Fibroblast of lung (primary cell): ENCODE measurements at regions not wholly inside any gene's neighbourhood (a gene's known extent, or its start where the extent isn't known, plus 50 kb on each side); places are given as distances from the start of the nearest gene placed in this dataset.

Experiments used
- EZH2 ChIP-seq: IDR thresholded peaks from 2 replicates; pipeline ENCODE4 v1.5.1; 2012; ENCODE audit warnings: low read length, control low read depth, mild to moderate bottlenecking; ENCODE audit errors: missing control alignments
- TF ChIP-seq, protein P1 (sequence below), 2 donors: IDR thresholded peaks in 1 of 2; conservative IDR thresholded peaks in 1 of 2; 1 replicate in 1 of 2; 2 replicates in 1 of 2; pipeline ENCODE4 v1.5.1; 2011 to 2012; ENCODE audit warnings: low read length in 2 of 2, control low read depth in 1 of 2, inconsistent platforms in 1 of 2, low read depth in 1 of 2, mild to moderate bottlenecking in 1 of 2

DNA sequence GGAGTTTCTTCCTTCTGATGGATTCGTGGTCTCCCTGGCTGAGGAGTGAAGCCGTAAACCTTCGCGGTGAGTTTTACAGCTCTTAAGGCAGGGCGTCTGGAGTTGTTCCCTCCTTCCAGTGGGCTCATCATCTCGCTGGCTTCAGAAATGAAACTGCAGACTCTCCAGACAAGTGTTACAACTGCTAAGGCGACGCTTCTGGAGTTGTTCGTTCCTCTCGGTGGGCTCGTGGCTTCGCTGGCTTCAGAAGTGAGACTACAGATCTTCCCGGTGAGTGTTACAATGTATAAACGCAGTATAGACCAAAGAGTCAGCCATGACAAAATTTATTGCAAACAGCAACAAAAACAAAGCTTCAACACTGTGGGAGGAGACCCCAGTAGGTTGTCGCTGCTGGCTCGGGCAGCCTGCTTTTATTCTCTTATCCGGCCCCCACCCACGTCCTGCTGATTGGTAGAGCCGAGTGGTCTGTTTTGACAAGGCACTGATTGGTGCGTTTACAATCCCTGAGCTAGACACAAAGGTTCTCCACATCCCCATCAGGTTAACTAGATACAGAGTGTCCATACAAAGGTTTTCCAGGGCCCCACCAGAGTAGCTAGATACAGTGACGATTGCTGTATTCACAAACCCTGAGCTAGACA lies 113.2 kb downstream of the GPX5 start:
- TF ChIP-seq, protein P1, sequence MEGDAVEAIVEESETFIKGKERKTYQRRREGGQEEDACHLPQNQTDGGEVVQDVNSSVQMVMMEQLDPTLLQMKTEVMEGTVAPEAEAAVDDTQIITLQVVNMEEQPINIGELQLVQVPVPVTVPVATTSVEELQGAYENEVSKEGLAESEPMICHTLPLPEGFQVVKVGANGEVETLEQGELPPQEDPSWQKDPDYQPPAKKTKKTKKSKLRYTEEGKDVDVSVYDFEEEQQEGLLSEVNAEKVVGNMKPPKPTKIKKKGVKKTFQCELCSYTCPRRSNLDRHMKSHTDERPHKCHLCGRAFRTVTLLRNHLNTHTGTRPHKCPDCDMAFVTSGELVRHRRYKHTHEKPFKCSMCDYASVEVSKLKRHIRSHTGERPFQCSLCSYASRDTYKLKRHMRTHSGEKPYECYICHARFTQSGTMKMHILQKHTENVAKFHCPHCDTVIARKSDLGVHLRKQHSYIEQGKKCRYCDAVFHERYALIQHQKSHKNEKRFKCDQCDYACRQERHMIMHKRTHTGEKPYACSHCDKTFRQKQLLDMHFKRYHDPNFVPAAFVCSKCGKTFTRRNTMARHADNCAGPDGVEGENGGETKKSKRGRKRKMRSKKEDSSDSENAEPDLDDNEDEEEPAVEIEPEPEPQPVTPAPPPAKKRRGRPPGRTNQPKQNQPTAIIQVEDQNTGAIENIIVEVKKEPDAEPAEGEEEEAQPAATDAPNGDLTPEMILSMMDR (conservative IDR thresholded peaks at IDR 0.05 in 1 of 2, IDR thresholded peaks at IDR 0.05 in 1 of 2; ENCODE audit: low read depth in 1 of 2, low read length in 2 of 2), result no peak
- TF ChIP-seq EZH2, result no peak
